Activated CD4-positive, alpha-beta T cell treated with anti-CD3 and anti-CD28 coated beads for 1 hour (primary cell): ENCODE measurements at regions not wholly inside any gene's neighbourhood (a gene's known extent, or its start where the extent isn't known, plus 50 kb on each side); places are given as distances from the start of the nearest gene placed in this dataset.

Source experiments
- DNase-seq: peaks from one replicate; pipeline ENCODE4 v3.0.0-alpha.2; 2020

- no peak for DNase-seq
These were observed 164.3 kb upstream of the MLN start for GRCh38 chr6:33967966-33968724.

DNA sequence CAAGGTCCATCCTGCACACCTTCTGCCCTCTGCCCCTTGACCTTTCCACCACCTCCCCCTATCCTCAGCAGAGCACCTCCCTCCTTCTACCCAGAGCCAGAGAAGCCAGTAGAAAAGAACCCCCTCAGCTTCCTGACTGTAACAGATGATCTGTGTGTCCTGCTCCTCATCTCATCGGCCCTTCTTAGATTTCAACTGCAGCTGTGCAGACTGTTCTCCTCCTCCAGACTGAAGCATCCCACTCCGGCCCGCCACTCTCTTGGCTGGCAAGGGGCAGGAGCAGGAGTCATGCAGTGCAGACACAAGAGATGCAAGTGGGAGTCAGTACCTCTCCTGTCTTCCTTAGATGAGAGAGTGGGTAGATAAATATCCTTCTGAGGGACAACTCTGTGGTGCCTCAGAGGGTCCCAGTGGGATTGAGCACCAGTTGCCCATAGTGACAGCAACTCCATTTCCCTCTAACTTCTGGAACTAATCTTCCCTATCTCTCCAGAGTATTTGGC is 163.5 kb upstream of the MLN start:
- DNase-seq: no peak

DNA sequence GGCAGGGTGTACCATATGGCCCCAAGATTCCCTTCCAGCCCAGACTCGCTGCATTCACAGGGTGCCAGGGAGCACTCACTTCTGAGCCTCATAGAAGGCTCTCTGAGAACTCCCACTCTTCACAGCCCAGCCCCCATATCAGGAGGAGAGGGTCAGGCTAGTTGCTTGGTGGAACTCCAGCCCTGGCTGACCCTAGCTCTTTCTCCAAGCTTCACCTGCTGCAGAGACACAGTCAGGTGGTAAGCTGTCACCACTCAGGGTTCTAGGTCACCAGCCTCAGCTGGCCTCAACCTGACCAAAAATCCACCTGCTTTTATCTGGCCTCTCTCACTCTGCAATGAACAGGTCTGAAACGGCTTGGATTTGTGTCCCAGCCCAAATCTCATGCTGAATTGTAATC is 162.7 kb upstream of the MLN start:
- no peak for DNase-seq

DNA sequence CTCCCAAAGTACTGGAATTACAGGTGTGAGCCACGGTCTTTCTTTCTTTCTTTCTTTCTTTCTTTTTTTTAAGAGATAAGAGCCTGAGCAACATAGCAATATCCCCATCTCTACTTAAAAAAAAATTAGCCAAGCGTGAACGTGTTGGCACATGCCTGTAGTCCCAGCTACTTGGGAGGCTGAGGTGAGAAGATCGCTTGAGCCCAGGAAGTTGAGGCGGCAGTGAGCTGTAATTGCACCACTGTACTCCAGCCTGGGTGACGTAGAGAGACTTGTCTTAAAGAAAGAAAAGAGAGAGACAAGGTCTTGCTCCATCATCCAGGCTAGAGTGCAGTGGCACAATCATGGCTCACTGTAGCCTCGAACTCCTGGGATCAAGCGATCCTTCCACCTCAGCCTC is 162.0 kb upstream of the MLN start:
- no peak for DNase-seq

- no peak for DNase-seq
These were observed 160.6 kb upstream of the MLN start for GRCh38 chr6:33964387-33964786.

DNA sequence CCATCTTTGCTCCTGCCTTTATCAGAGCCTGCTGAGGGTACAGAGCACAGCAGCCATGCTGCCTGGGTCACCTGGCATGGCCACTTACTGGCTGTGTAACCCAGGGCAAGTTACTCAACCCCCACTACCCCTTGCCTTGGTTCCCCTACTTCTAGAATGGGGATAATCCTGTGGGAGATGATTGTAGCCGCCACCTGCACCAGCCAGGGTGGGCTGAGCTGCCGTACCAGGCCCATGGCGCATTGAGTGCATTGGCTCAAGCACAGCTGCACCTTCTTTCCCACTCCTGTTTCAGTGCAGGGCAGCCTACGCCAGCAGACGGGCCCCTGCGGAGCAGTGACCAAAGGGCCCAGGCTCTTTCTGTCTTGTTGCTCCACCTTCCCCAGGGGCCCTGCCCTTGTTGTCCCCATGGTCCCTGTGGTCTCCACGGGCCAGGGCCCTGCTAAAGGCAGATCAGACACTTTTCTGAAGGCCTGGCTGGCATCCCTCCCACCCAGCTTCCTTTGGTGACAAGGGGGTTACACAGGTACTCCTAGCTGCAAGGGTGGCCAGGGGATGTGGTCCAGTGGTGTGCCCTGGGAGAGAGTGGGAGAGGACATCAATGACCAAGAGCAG is 159.4 kb upstream of the MLN start:
- DNase-seq: no peak

- no peak for DNase-seq
These were observed 158.6 kb upstream of the MLN start for GRCh38 chr6:33962246-33963027.

GRCh38 chr6:33961691-33962090 is 157.9 kb upstream of the MLN start:
- DNase-seq: no peak

- DNase-seq: no peak
These were observed 156.8 kb upstream of the MLN start for GRCh38 chr6:33960345-33961313.

DNA sequence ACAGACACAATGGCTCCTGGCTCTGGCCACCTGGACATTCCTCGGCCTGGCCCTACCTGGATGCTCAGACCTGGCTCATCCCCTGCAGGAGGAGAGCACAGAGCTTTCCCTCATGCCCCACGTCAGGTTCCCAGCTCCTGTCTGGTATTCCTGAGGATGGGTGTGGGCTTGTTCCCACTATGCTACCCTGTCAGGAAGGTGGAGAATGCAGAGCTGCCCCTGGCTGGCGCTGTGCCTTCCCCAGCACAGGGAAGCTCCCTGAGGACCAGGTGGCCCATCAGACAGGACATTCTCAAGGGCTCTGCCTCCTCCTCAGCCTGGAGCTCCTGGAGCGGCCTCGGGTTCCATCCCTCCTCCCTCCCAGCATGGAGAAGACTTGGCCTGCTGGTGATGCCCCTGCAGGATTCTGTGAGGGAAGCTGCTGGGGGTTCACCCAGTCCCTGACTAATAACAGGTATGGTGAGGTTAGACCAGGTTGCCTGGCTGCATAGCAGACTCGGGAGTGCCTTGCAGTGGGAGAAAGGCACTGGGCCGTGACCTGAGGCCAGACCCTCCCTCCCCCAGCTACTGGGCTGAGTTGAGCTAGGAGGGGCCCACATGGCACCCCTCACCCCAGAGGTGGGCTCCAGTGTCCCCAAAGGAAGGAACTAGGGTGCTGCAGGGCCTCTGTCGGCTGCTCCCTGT is 156.0 kb upstream of the MLN start:
- DNase-seq: no peak

- no peak for DNase-seq
These were observed 155.5 kb upstream of the MLN start for GRCh38 chr6:33959329-33959651.

DNA sequence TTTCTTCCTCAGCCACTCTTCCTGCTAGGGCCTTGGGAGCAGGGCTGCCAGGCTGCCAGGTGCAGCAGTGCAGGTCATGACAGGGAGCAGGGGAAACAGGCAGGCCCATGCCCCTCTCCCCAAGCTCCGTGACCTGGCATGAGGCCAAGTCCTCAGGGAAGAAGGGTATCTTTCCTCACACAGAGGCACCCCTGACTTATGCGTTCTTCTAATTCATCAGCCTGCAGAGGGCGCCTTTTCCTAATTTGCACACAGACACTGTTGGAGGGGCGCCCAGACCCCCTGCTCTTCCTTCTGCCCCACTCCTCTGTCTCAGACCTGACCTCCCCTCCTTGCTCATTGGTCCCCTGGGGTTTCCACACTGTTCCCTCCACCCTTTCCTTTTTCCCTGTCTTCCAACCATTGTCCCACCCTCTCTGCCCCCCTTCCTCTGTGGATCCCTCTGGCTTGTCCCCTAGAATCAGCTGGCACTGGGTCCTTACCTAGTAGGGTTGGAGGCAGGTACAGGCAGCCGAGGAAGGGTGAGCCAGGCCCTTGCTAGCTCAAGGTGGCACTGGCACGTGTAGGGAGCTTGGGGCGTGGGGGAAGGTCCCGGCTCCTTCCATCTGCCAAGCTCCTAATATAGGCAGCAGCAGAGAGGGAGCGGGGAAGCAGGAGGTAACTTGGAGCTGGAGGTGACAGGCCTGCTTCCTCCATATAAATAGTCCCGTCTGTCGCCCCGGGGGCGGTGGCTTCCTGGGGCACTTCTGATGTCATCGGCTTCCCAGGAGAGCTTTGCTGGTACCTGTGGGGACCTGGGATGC is 154.9 kb upstream of the MLN start:
- DNase-seq: no peak

DNA sequence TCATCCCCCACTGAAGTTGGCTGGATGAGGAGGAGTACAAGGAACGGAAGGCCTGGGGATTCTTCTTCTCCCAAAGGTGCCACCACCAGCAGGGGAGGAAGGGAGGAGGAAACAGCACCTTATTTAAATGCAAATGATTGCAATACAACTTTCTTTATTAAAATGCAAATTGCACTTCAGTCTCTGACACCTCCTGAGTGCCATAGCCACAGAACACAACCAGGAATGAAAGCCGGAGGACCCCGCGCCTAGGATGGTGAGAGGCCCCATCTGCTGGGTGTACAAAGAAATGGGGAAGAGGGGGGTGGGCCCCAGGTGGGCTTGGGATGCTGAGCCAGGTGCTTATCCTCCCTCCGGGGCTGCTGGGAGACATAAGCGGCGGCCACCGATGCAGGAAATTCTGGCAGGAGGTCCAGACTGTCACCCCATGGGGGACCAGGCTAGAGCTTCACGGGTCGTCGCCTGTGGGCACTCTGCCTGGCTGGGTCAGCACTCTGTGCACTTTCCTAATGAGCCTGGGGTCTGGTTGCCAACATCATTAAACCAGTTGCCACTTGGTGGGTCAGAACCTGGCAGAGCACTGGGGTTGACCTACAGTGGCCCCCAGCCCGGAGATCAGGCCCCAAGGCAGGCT is 154.2 kb upstream of the MLN start:
- no peak for DNase-seq

DNA sequence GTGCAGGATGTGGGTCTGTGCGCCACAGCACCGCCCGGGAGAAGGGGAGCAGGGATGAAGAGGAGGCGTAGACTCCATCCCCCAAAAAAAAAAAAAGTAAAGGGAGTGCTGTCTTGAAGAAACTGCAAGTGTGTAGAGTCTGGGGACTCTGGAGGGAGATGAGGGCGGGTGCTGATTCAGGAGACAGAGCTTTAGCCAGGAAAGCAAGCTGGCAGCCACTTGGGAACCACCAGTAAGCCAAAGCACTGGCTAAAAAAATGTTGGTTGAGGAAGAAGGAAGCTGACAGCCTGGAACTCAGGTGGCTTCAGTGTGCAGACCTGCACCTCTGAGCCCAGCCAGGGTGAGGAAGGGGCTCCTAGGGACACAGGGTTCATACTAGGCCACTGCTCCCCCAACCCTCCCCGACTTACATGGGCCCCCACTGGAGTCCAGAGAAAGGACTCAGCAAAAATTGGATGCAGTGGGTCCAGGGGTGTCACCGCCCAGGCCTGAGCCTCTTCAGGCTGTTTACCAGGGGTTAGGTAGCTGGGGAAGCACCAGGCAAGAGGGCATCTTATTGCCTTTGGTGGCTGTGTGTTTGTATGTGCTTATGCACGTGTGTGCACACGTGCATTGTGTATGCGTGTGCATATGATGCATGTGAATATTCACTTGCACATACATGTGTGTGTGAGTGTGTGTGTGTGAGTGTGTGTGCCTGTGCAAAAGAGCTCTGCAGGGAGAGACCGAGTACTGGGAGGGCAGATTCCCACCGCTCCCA is 153.5 kb upstream of the MLN start:
- DNase-seq: no peak

DNA sequence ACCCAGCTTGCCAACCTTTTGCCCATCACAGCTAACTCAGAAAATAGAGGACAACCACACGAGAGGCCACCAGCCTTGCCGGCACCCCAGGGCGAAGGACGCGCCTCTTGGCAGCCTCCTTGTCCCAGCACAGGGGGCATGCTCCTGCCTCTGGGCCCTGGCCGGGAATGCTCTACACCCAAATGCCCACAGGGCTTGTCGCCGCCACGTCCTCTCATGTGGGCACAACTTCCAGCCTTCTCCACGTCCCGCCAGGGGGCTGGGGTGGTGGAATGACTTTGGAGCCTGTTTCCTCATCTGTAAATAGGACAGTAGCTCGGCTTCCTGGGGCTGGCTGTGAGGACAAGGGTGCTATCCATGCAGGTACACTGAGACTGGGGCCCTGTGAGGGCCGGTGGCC is 152.4 kb upstream of the MLN start:
- no peak for DNase-seq

DNA sequence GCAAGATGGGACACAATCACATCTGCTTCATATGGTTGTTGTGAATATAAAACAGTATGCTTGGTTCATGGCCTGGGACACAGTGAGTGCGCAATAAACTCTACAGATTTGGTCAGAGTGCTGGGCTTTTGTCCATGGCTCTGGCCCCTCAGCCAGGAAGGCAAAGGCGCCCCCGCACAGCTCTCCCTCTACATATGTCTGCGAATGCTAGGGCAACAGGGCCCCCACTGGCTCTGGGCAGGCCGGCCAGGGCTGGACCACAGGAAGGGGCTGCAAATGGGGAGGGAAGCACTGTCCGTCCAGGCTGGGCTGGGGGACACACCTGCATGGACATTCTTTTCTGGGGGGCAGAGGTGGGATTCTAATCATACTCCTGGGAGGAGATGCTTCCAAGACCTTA is 151.8 kb upstream of the MLN start:
- DNase-seq: no peak

- no peak for DNase-seq
These were observed 150.7 kb upstream of the MLN start for GRCh38 chr6:33954453-33954852.

DNA sequence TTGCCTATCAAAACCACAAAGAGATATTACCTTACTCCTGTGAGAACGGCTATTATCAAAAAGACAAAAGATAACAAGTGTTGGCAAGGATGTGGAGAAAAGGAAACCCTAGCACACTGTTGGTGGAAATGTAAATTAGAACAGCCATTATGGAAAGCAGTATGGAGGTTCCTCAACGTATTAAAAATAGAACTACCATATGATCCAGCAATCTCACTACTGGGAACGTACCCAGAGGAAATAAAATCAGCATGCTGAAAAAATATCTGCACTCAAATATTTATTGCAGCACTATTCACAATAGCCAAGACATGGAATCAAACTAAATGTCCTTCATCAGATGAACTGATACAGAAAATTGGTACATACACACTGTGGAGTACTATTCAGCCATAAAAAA is 149.4 kb upstream of the MLN start:
- no peak for DNase-seq

DNA sequence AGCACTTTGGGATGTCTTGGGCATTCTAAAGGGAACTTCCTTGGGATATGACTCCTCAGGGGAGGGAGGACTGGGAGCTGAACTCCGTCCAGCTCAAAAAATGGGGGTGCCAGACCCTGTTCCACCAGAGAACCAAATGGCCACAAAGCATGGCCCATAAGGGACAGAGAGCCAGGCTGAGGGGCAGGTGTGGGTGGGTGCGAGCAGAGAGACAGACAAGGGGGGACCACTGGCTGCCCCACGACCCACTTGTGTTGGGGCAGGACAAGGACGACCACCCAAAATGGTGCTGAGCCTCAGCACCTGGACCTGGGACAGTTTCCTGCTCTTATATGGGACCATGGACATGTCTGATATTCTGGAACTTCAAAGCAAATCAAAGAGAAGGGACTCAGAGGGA is 148.2 kb upstream of the MLN start:
- DNase-seq: no peak
